GM12878 (cell line): ENCODE measurements at regions not wholly inside any gene's neighbourhood (a gene's known extent, or its start where the extent isn't known, plus 50 kb on each side); places are given as distances from the start of the nearest gene placed in this dataset.
A peak's percentile ranks its signal among the peaks of the same experiment; 100 is the strongest.

ENCODE experiments used
- CEBPZ ChIP-seq: fragments of 150-350 bp; IDR thresholded peaks from 2 replicates; pipeline ENCODE4 v1.6.1; 2016; ENCODE audit warnings: low read depth, low read length
- CTCF ChIP-seq, 3 experiments: IDR thresholded peaks in 2 of 3; conservative IDR thresholded peaks in 1 of 3; 2 replicates each; pipeline ENCODE4 v1.5.1; 2011; ENCODE audit warnings: low read depth in 3 of 3, low read length in 3 of 3, mild to moderate bottlenecking in 3 of 3, control low read depth in 2 of 3, moderate library complexity in 2 of 3, inconsistent platforms in 1 of 3, mixed read lengths in 1 of 3; ENCODE audit not compliant: control insufficient read depth in 2 of 3, insufficient read depth in 1 of 3; ENCODE audit errors: extremely low read depth in 1 of 3
- MTA3 ChIP-seq: IDR thresholded peaks from 2 replicates; pipeline ENCODE4 v1.6.1; 2012; ENCODE audit warnings: low read length, inconsistent platforms, borderline replicate concordance
- PKNOX1 ChIP-seq: fragments of 450-650 bp; IDR thresholded peaks from 2 replicates; pipeline ENCODE4 v1.6.1; 2016; ENCODE audit warnings: mild to moderate bottlenecking
- POLR2AphosphoS2 ChIP-seq: IDR thresholded peaks from 2 replicates; pipeline ENCODE4 v1.6.1; 2011; ENCODE audit warnings: low read depth, mild to moderate bottlenecking, low read length, improper control_type of control experiment, moderate library complexity
- POLR2AphosphoS5 ChIP-seq: IDR thresholded peaks from 2 replicates; pipeline ENCODE4 v1.6.1; 2011; ENCODE audit warnings: mild to moderate bottlenecking, low read length, inconsistent platforms
- TCF3 ChIP-seq: IDR thresholded peaks from 2 replicates; pipeline ENCODE4 v1.6.1; 2012; ENCODE audit warnings: low read depth, mild to moderate bottlenecking, low read length, borderline replicate concordance; ENCODE audit not compliant: insufficient read depth
- ZBED1 ChIP-seq: IDR thresholded peaks from 2 replicates; pipeline ENCODE4 v1.6.1; 2016; ENCODE audit warnings: borderline replicate concordance
- ZNF687 ChIP-seq: fragments of 450-650 bp; IDR thresholded peaks from 2 replicates; pipeline ENCODE4 v1.6.1; 2017; ENCODE audit warnings: mild to moderate bottlenecking, moderate library complexity
- TF ChIP-seq, protein P1 (sequence below): IDR thresholded peaks from 2 replicates; pipeline ENCODE4 v1.6.1; 2012; ENCODE audit warnings: low read depth, low read length, improper control_type of control experiment
- TF ChIP-seq, protein P2 (sequence below): fragments of 450-650 bp; formaldehyde crosslinking; IDR thresholded peaks from 2 replicates; pipeline ENCODE4 v1.4.0; 2022; ENCODE audit warnings: mild to moderate bottlenecking, moderate library complexity

- TF ChIP-seq POLR2AphosphoS2 = 0 out of 2 replicates have a peak, but pooled peaks have one; percentile 52
- TF ChIP-seq, protein P1, sequence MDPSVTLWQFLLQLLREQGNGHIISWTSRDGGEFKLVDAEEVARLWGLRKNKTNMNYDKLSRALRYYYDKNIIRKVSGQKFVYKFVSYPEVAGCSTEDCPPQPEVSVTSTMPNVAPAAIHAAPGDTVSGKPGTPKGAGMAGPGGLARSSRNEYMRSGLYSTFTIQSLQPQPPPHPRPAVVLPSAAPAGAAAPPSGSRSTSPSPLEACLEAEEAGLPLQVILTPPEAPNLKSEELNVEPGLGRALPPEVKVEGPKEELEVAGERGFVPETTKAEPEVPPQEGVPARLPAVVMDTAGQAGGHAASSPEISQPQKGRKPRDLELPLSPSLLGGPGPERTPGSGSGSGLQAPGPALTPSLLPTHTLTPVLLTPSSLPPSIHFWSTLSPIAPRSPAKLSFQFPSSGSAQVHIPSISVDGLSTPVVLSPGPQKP = no peak
- TF ChIP-seq, protein P2, sequence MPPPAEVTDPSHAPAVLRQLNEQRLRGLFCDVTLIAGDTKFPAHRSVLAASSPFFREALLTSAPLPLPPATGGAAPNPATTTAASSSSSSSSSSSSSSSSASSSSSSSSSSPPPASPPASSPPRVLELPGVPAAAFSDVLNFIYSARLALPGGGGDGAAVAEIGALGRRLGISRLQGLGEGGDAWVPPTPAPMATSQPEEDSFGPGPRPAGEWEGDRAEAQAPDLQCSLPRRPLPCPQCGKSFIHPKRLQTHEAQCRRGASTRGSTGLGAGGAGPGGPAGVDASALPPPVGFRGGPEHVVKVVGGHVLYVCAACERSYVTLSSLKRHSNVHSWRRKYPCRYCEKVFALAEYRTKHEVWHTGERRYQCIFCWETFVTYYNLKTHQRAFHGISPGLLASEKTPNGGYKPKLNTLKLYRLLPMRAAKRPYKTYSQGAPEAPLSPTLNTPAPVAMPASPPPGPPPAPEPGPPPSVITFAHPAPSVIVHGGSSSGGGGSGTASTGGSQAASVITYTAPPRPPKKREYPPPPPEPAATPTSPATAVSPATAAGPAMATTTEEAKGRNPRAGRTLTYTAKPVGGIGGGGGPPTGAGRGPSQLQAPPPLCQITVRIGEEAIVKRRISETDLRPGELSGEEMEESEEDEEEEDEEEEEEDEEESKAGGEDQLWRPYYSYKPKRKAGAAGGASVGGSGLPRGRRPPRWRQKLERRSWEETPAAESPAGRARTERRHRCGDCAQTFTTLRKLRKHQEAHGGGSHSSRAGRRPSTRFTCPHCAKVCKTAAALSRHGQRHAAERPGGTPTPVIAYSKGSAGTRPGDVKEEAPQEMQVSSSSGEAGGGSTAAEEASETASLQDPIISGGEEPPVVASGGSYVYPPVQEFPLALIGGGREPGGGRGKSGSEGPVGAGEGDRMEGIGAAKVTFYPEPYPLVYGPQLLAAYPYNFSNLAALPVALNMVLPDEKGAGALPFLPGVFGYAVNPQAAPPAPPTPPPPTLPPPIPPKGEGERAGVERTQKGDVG (CRISPR knock-in tag) = no peak
- TF ChIP-seq PKNOX1 = no peak
- TF ChIP-seq CTCF (IDR thresholded peaks at IDR 0.05 in 2 of 3, conservative IDR thresholded peaks at IDR 0.05 in 1 of 3; ENCODE audit: control insufficient read depth in 2 of 3, extremely low read depth in 1 of 3, insufficient read depth in 1 of 3, low read depth in 3 of 3, low read length in 3 of 3) = peak in 2 of 3 experiments; percentile 21 to 49; a peak in 2 of 6 replicates
- no peak for TF ChIP-seq CEBPZ
- TF ChIP-seq POLR2AphosphoS5 = no peak
- peak; percentile 69; the same call in 1 of the 2 replicates for TF ChIP-seq TCF3
- TF ChIP-seq MTA3 = no peak
- TF ChIP-seq ZBED1 = peak; percentile 68; the same call in 1 of the 2 replicates
- TF ChIP-seq ZNF687 = 0 out of 2 replicates have a peak, but pooled peaks have one; percentile 29
Measured at GRCh38 chr6:37565267-37566110, 65.8 kb upstream of the CCDC167 start (continued).
